Trophoblast cell (in vitro differentiated cells and primary cell): ENCODE measurements at regions not wholly inside any gene's neighbourhood (a gene's known extent, or its start where the extent isn't known, plus 50 kb on each side); places are given as distances from the start of the nearest gene placed in this dataset.

ENCODE experiments used
- DNase-seq, 2 donors: peaks; one replicate each; pipeline ENCODE4 v3.0.0-alpha.2; 2016
- H2AFZ ChIP-seq: 2 replicates; pipeline ENCODE4 v1.6.1; 2013; ENCODE audit warnings: low read length, moderate library complexity, mild to moderate bottlenecking; ENCODE audit not compliant: insufficient read depth, poor library complexity
- H2AK5ac ChIP-seq: 2 replicates; pipeline ENCODE4 v1.6.1; 2013; ENCODE audit warnings: mild to moderate bottlenecking, low read length
- H2BK120ac ChIP-seq: 2 replicates; pipeline ENCODE4 v1.6.1; 2013; ENCODE audit warnings: low read length, mild to moderate bottlenecking, moderate library complexity; ENCODE audit not compliant: insufficient read depth, poor library complexity
- H2BK12ac ChIP-seq: 2 replicates; pipeline ENCODE4 v1.6.1; 2013; ENCODE audit warnings: mild to moderate bottlenecking, low read length, moderate library complexity
- H2BK5ac ChIP-seq: 2 replicates; pipeline ENCODE4 v1.6.1; 2013; ENCODE audit warnings: low read length, low read depth, moderate library complexity, mild to moderate bottlenecking; ENCODE audit not compliant: poor library complexity
- H3K14ac ChIP-seq: 2 replicates; pipeline ENCODE4 v1.6.1; 2013; ENCODE audit warnings: mild to moderate bottlenecking, low read length
- H3K18ac ChIP-seq: 2 replicates; pipeline ENCODE4 v1.6.1; 2013; ENCODE audit warnings: mild to moderate bottlenecking, low read length
- H3K23ac ChIP-seq: 2 replicates; pipeline ENCODE4 v1.6.1; 2013; ENCODE audit warnings: low read length
- H3K27ac ChIP-seq: 2 replicates; pipeline ENCODE4 v1.5.1; 2013; ENCODE audit warnings: low read depth, mild to moderate bottlenecking, inconsistent platforms, low read length, moderate library complexity
- H3K27me3 ChIP-seq: 2 replicates; pipeline ENCODE4 v1.6.1; 2013; ENCODE audit warnings: inconsistent platforms, mild to moderate bottlenecking, low read length, moderate library complexity; ENCODE audit not compliant: insufficient read depth
- H3K36me3 ChIP-seq, 2 experiments: 1 replicate in 1 of 2; 2 replicates in 1 of 2; pipeline ENCODE4 v1.6.1; 2013; ENCODE audit warnings: low read length in 2 of 2, mild to moderate bottlenecking in 2 of 2, moderate library complexity in 1 of 2; ENCODE audit not compliant: insufficient read depth in 2 of 2, control insufficient read depth in 1 of 2
- H3K4ac ChIP-seq: 2 replicates; pipeline ENCODE4 v1.6.1; 2013; ENCODE audit warnings: low read depth, mild to moderate bottlenecking, low read length, moderate library complexity
- H3K4me1 ChIP-seq, 2 experiments: 1 replicate in 1 of 2; 2 replicates in 1 of 2; pipeline ENCODE4 v1.6.1; 2013; ENCODE audit warnings: low read length in 2 of 2, mild to moderate bottlenecking in 2 of 2, moderate library complexity in 1 of 2; ENCODE audit not compliant: insufficient read depth in 2 of 2, control insufficient read depth in 1 of 2
- H3K4me2 ChIP-seq: 2 replicates; pipeline ENCODE4 v1.6.1; 2013; ENCODE audit warnings: inconsistent platforms, mild to moderate bottlenecking, low read length, moderate library complexity
- H3K4me3 ChIP-seq: 2 replicates; pipeline ENCODE4 v1.5.1; 2013; ENCODE audit warnings: mild to moderate bottlenecking, low read depth, low read length, inconsistent platforms
- H3K79me1 ChIP-seq: one replicate; pipeline ENCODE4 v1.6.1; 2013; ENCODE audit warnings: low read length
- H3K79me2 ChIP-seq: 2 replicates; pipeline ENCODE4 v1.6.1; 2013; ENCODE audit warnings: low read length, mild to moderate bottlenecking; ENCODE audit not compliant: control insufficient read depth, insufficient read depth, poor library complexity
- H3K9ac ChIP-seq: 2 replicates; pipeline ENCODE4 v1.6.1; 2013; ENCODE audit warnings: mild to moderate bottlenecking, low read length
- H3K9me3 ChIP-seq: 2 replicates; pipeline ENCODE4 v1.6.1; 2013; ENCODE audit warnings: low read depth, mild to moderate bottlenecking, control low read depth, inconsistent platforms, low read length; ENCODE audit not compliant: insufficient read depth
- H4K12ac ChIP-seq: 2 replicates; pipeline ENCODE4 v1.6.1; 2013; ENCODE audit warnings: low read depth, mild to moderate bottlenecking, low read length, moderate library complexity
- H4K8ac ChIP-seq: 2 replicates; pipeline ENCODE4 v1.6.1; 2013; ENCODE audit warnings: low read depth, mild to moderate bottlenecking, low read length, moderate library complexity
- H4K91ac ChIP-seq: one replicate; pipeline ENCODE4 v1.6.1; 2013; ENCODE audit warnings: low read depth, mild to moderate bottlenecking, low read length, moderate library complexity
- WGBS: extraction: QIAGEN DNeasy Blood & Tissue Kit; methylation state at CpG from one replicate; pipeline ENCODE4 v1.1.7; 2013; ENCODE audit warnings: missing lambda C conversion rate; ENCODE audit not compliant: insufficient read length, insufficient coverage; ENCODE audit errors: extremely low coverage; 5-methylcytosine and 5-hydroxymethylcytosine counted together

DNA sequence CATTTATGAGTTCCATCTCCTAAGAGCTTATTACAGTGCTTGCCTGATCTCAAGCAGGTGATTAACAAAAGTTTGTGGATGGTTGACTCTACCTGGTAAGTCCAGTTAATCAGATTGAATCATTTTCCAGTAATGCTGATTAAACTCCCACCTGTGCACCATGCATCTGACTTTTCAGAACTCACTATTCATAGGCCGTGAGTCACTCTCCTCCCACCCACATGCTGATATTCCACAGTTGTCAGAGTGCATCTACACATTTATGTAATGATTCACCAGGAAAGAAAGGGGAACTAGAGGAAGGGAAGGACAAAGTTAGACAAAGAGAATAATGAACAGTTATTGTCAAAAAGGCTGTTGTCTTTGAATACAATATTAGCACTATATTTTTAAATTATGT lies 106.2 kb upstream of the UBE3A start:
- Histone ChIP-seq H3K36me3 (no peaks in the 10 kb centered on the region), H3K9ac (no peak overlapping the region), H3K4me1 (no peaks in the 10 kb centered on the region), H3K79me1 (no peaks in the 10 kb centered on the region), H2BK120ac (no peak overlapping the region), H2BK12ac (no peak overlapping the region), H4K12ac (no peak overlapping the region), H2AK5ac (no peak overlapping the region), H4K91ac (no peak overlapping the region), H3K23ac (no peak overlapping the region), H3K4me2 (no peak overlapping the region), H3K14ac (no peak overlapping the region), H3K27me3 (no peaks in the 10 kb centered on the region), H2AFZ (no peak overlapping the region), H3K27ac (no peak overlapping the region), H3K9me3 (no peaks in the 10 kb centered on the region), H3K4me3 (no peak overlapping the region), H2BK5ac (no peak overlapping the region), H3K4ac (no peak overlapping the region), H3K18ac (no peak overlapping the region), H4K8ac (no peak overlapping the region), H3K79me2 (no peaks in the 10 kb centered on the region)
- peak; percentile 67 to 74 for DNase-seq
- WGBS: no CpG with 5 or more reads among the region's 1 CpG

DNA sequence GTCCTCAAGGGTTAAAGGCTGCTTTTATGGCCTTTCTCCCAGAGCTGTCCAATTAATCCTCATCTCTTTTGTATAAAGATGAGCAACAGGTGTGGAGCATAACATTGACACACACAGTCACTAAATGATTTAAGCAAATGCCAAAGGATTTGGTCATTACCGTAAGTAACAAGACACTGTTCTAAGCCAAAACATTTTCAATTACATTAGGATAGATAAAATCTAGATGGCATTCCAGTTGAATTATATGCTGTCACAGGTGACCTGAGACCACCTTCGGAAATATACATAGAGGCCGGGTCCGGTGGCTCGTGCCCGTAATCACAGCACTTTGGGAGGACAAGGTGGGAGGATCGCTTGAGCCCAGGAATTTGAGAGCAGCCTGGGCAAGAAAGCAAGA lies 105.3 kb upstream of the UBE3A start:
- Histone ChIP-seq H4K12ac (no peak overlapping the region), H3K23ac (no peak overlapping the region), H3K14ac (no peak overlapping the region), H3K27me3 (no peaks in the 10 kb centered on the region), H3K27ac (no peak overlapping the region), H3K4me2 (no peak overlapping the region), H3K9ac (no peak overlapping the region), H3K9me3 (no peaks in the 10 kb centered on the region), H3K4ac (no peak overlapping the region), H2BK120ac (no peak overlapping the region), H2BK12ac (no peak overlapping the region), H3K36me3 (no peaks in the 10 kb centered on the region), H3K4me3 (no peak overlapping the region), H2AK5ac (no peak overlapping the region), H2AFZ (no peak overlapping the region), H3K4me1 (no peaks in the 10 kb centered on the region), H4K8ac (no peak overlapping the region), H3K79me1 (no peaks in the 10 kb centered on the region), H3K18ac (no peak overlapping the region), H4K91ac (no peak overlapping the region), H3K79me2 (no peaks in the 10 kb centered on the region), H2BK5ac (no peak overlapping the region)
- no peak for DNase-seq
- no CpG with 5 or more reads among the region's 7 CpGs for WGBS

DNA sequence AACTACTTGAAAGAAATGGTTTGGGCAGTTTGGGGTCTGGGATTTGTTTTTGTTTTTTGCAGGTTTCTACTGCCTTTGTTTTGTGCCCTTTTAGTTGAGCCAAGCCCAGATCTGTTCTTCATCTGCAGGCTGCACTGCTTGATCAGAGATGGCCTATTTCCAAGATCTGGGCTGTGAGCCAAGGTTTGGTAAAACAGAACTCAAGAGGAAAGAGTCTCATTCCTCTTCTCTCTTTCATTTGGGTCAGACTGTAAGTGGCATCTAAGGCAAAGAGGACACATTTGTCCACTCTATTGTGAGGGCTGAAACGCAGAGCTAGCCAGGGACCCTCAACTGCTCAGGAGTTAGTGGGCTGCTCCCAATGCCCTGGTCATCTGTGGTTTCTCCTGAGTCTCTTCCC lies 104.4 kb upstream of the UBE3A start:
- no peak for DNase-seq

DNA sequence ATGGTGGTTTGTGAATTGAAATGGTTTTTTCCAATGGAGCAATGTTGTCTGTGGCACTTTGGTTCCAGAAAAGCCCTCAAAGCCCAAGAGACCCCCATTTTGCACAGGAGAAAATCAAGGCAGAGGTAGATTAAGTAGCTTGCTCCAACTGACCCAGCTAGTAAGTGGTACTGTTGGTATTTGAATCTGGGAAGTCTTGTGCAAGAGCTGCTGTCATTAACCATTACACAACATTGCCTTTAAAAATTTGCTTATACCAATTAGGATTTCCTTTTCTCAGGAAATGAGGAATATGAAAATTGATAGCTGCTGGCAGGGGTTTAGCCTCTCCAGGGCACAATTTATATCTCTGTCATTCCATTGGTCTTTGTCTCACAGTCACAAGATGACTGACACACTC lies 102.4 kb upstream of the UBE3A start:
- Histone ChIP-seq H2BK12ac (no peak overlapping the region), H3K27me3 (no peaks in the 10 kb centered on the region), H3K14ac (no peak overlapping the region), H4K12ac (no peak overlapping the region), H2AFZ (no peak overlapping the region), H3K4me1 (no peaks in the 10 kb centered on the region), H3K4me2 (no peak overlapping the region), H3K9ac (no peak overlapping the region), H3K9me3 (no peaks in the 10 kb centered on the region), H3K4ac (no peak overlapping the region), H3K4me3 (no peak overlapping the region), H4K91ac (no peak overlapping the region), H3K79me1 (no peaks in the 10 kb centered on the region), H2BK5ac (no peak overlapping the region), H3K36me3 (no peaks in the 10 kb centered on the region), H2BK120ac (no peak overlapping the region), H4K8ac (no peak overlapping the region), H3K79me2 (no peaks in the 10 kb centered on the region), H2AK5ac (no peak overlapping the region), H3K23ac (no peak overlapping the region), H3K18ac (no peak overlapping the region), H3K27ac (no peak overlapping the region)
- peak; percentile 11 to 56 for DNase-seq

More for the DNA sequence above, 104.4 kb upstream of the UBE3A start:
- Histone ChIP-seq H4K91ac (no peak overlapping the region), H3K4me3 (no peak overlapping the region), H3K18ac (no peak overlapping the region), H3K9ac (no peak overlapping the region), H2AK5ac (no peak overlapping the region), H3K79me2 (no peaks in the 10 kb centered on the region), H2BK12ac (no peak overlapping the region), H3K4me2 (no peak overlapping the region), H4K12ac (no peak overlapping the region), H3K27me3 (no peaks in the 10 kb centered on the region), H2BK5ac (no peak overlapping the region), H2AFZ (no peak overlapping the region), H3K14ac (no peak overlapping the region), H3K79me1 (no peaks in the 10 kb centered on the region), H3K23ac (no peak overlapping the region), H3K4ac (no peak overlapping the region), H3K27ac (no peak overlapping the region), H3K36me3 (no peaks in the 10 kb centered on the region), H2BK120ac (no peak overlapping the region), H3K9me3 (no peaks in the 10 kb centered on the region), H4K8ac (no peak overlapping the region), H3K4me1 (no peaks in the 10 kb centered on the region)
- WGBS: no CpG with 5 or more reads among the region's 1 CpG
